NCI-H345 treated with DMSO at 0.1 percent for 48 hours (cell line): ENCODE measurements at regions not wholly inside any gene's neighbourhood (a gene's known extent, or its start where the extent isn't known, plus 50 kb on each side); places are given as distances from the start of the nearest gene placed in this dataset.
"Not testable (repeated sequence)": the region's sequence is repeated elsewhere in the genome, so short reads cannot be mapped to it uniquely, and the experiment has no call there.

ENCODE experiments used
- DNase-seq: peaks from one replicate; lab custom pipeline; 2025; ENCODE audit not compliant: unreplicated experiment; lab: John Stamatoyannopoulos, UW

- DNase-seq: no peak
Observed at GRCh38 chr13:62130062-62130970, 714.7 kb upstream of the PCDH20 start.

DNA sequence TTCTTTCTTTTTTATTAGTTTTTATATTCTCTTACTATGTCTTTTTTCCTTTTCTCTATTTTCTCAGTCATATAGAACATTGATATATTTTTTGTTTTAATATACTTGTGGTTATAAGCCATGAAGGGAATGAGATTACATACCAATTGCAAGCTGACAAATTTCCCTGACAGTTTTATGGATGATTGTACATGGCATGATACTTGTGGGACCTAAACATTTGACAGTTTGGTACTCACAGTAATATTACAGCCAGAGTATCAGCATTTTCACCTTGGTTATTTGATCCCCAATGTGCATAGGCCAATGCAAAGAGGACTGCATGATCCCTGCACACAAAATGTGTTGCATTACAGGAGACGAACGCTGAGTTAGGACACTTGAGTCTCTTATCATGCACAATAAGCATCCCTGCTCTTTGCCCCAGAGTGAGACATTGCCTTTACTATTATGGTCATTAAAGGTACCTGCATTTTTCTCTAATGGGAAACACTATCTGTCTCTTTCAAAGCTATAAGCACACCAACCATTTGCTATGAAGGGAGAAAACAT, 713.4 kb upstream of the PCDH20 start:
- peak; percentile 10 for DNase-seq

- DNase-seq: no peak
Observed at GRCh38 chr13:62126400-62126799, 710.8 kb upstream of the PCDH20 start.

DNA sequence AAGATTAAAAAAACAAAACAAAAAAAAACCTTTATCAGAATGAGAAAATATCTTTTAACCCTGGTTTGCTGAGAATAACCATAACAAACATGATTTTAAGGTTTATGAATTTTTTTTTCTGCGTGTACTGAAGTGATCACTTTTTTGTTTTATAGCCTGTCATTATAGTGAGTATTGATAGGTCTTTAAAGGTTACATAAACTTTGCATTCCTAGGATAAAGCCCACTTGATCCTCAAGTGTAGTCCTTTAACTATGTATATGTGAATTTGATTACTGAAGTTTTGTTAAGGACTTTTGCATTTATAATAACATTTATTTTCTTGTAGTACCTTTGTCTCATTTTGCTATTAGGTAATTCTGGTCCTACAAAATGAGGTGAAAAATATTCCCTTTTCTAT, 709.8 kb upstream of the PCDH20 start:
- DNase-seq: no peak

- no peak for DNase-seq
Observed at GRCh38 chr13:62123409-62123808, 707.8 kb upstream of the PCDH20 start.

GRCh38 chr13:62122434-62122833, 706.8 kb upstream of the PCDH20 start:
- DNase-seq: no peak

GRCh38 chr13:62119739-62120700, 704.4 kb upstream of the PCDH20 start:
- DNase-seq: peak; percentile 9

- no peak for DNase-seq
Observed at GRCh38 chr13:62115831-62116230, 700.2 kb upstream of the PCDH20 start.

GRCh38 chr13:62113179-62113578, 697.5 kb upstream of the PCDH20 start:
- DNase-seq: peak; percentile 21

- no peak for DNase-seq
Observed at GRCh38 chr13:62110079-62110478, 694.4 kb upstream of the PCDH20 start.

GRCh38 chr13:62104136-62104535, 688.5 kb upstream of the PCDH20 start:
- DNase-seq: not testable (repeated sequence)

DNA sequence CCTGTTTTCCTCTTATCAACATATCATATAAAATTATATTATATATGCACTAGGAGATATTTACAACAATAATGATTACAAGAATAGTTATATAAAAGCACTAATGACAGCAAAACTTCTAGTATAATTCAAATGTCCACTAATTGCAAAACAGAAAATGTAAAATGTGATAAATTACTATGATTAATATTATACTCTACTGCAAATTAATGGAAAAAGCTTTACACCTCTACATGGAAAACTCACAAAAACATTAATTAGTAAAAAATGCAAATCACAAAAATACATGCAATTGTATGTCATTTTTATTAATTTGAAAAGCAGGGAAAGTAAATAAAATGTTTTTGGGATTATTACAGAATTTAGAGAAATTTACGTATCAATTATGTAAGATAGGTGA, 681.0 kb upstream of the PCDH20 start:
- DNase-seq: no peak

DNA sequence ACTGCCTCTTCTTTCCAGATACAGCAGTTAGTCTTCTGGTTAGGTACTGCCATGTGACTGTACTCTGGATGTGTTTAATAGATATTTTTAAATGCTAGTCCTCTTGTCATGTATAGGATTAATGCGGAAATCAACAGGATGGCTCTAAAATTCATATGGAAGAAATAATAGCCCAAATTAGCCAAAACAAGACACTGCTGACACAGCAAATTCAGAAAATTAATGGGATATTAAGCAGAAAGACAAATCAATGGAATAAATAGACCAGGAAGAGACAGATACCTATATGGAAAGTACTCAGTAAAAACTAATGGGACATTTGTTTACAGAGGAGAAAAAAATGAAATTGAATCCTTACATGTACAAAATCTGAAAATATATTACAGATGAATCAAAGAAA, 679.3 kb upstream of the PCDH20 start:
- no peak for DNase-seq

GRCh38 chr13:62093984-62094780, 678.5 kb upstream of the PCDH20 start:
- no peak for DNase-seq

DNA sequence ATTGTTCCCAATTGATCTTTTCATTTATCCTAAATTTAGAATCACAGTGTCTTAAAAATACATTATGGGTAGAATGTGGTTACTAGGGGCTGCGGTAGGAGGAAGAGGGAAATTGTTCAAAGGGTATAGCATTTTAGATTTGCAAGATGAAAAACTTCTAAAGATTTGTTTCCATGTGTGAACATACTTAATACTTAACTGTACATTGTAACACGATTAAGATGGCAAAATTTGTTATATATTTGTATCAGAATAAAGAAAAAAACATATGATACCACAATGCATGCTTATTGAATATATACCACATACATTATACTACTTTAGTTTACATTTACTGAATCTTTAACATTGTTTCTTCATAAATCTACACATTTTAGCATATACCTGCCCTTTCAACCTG, 677.3 kb upstream of the PCDH20 start:
- no peak for DNase-seq

DNA sequence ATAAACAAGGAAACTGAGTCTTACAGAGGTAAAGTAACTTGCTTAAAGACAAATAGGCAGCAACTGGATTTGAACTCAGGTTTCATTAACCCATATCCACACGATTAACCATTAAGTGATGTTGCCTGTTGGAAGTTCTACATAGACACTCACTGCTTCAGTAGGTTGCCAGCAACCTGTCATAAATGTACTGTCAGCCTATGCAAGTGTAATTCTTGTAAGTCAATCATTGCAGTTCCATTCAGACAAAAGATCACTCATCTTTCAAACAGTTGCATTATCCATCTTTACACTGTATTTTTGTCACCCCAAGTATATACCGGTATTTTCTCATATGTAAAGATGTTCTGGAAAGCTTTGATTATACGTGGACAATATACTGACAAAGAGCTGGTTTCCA, 676.9 kb upstream of the PCDH20 start:
- no peak for DNase-seq

- no peak for DNase-seq
Observed at GRCh38 chr13:62088165-62088564, 672.5 kb upstream of the PCDH20 start.

DNA sequence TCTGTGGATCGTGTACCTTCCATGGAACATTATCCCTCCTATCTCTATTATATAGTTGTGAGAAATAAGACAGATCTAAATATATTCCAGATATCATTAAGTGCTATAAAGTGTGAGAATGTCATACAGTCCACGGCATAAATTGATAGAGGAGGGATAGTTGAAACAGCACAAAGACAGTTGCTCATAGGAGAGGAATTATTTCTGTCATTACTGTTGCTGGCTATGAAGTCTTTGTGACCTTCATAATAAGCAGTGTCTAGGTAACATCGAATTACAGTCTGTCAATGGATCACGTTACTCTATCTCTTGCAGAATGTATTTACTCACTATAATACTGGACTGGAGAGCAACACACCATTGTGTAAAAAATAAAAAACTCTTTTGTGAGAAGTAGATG, 671.5 kb upstream of the PCDH20 start:
- DNase-seq: no peak

- DNase-seq: no peak
Observed at GRCh38 chr13:62085337-62086229, 669.9 kb upstream of the PCDH20 start.

- DNase-seq: no peak
Observed at GRCh38 chr13:62084728-62085127, 669.1 kb upstream of the PCDH20 start.
